Body of pancreas (tissue), 4 donors: ENCODE measurements at regions not wholly inside any gene's neighbourhood (a gene's known extent, or its start where the extent isn't known, plus 50 kb on each side); places are given as distances from the start of the nearest gene placed in this dataset.

ENCODE experiments used
- POLR2A ChIP-seq, 3 donors: fragments of 450-650 bp; IDR thresholded peaks; one replicate each; pipeline ENCODE4 v1.6.1; 2016; ENCODE audit warnings: antibody characterized with exemption in 3 of 3, mild to moderate bottlenecking in 2 of 3
- TF ChIP-seq, protein P1 (sequence below), 7 experiments: fragments of 450-650 bp in 4 of 7; fragments of 200-600 bp in 3 of 7; sonication (generic) in 3 of 7; IDR thresholded peaks; one replicate each; pipeline ENCODE4 v1.5.1; 2016 to 2019; ENCODE audit warnings: antibody characterized with exemption in 7 of 7

DNA sequence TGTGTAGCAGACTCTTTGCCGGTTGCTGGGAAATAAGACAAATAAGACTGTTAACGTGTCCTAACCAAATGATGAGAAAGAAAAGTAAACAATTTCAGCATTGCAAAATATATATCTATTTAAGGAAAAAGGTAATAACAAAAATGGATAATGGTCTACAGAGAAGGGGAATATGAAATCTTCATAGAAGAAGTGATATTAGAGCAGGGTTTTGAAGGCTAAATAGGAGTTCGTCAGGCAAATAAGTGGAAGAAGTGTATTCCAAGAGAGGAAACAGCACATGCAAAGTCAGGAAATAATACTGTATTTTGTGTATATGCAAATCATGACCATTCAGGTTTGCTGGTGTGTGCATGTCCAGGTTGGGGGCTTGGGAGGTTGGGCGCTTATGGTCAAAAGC lies 55.3 kb upstream of the OSBPL3 start:
- TF ChIP-seq, protein P1, sequence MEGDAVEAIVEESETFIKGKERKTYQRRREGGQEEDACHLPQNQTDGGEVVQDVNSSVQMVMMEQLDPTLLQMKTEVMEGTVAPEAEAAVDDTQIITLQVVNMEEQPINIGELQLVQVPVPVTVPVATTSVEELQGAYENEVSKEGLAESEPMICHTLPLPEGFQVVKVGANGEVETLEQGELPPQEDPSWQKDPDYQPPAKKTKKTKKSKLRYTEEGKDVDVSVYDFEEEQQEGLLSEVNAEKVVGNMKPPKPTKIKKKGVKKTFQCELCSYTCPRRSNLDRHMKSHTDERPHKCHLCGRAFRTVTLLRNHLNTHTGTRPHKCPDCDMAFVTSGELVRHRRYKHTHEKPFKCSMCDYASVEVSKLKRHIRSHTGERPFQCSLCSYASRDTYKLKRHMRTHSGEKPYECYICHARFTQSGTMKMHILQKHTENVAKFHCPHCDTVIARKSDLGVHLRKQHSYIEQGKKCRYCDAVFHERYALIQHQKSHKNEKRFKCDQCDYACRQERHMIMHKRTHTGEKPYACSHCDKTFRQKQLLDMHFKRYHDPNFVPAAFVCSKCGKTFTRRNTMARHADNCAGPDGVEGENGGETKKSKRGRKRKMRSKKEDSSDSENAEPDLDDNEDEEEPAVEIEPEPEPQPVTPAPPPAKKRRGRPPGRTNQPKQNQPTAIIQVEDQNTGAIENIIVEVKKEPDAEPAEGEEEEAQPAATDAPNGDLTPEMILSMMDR (IDR thresholded peaks at IDR 0.05) = no peak
- no peak for TF ChIP-seq POLR2A (IDR thresholded peaks at IDR 0.05)
